NOMO-1 treated with DMSO at 0.1 percent for 48 hours (cell line): ENCODE measurements at regions not wholly inside any gene's neighbourhood (a gene's known extent, or its start where the extent isn't known, plus 50 kb on each side); places are given as distances from the start of the nearest gene placed in this dataset.

Experiments used
- DNase-seq: peaks from one replicate; lab custom pipeline; 2025; ENCODE audit not compliant: unreplicated experiment; lab: John Stamatoyannopoulos, UW

DNA sequence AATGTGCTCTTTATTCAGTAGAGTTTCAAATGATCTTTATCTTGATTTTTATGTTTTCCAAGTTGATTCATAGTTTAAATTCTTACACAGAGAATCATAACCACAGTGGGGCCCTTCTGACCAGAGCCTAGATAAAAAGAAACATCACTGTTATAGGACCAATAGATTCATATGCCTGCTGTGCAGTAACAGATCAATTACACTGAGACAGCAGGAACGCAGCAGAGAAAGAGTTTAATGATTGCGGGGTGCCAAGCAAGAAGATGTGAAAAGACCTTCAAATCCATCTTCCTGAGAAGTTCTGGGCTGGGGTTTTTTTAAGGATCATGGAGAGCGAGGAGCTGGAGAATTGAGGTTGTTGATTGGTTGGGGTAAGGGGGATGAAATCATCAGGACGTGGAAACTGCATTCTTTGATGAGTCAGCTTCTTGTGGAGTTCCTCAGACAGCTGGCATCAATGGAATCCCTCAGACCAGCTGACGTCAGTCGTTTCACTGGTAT, 346.6 kb downstream of the TBC1D4 start:
- no peak for DNase-seq

- no peak for DNase-seq
These were observed 349.0 kb downstream of the TBC1D4 start for GRCh38 chr13:75132701-75133695.

DNA sequence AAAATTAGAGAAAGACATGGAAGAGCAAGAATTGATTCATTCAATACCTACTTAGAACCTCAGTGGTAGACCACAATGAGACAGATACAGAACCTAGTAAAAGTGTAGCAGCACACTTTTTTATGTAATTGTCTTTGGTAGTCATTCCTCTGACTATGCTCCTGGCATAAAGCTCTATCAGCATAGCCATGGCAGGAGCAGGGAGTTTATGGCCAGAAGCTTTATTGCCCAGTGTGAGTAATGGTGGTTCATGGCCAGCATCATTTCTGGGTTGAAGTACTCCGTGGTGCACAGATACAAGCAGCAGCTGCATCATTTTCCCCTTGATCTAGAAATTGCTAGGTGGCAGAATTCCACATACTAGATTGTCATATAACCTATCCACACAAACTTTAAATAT, 352.6 kb downstream of the TBC1D4 start:
- no peak for DNase-seq

GRCh38 chr13:75124415-75124814, 357.6 kb downstream of the TBC1D4 start:
- no peak for DNase-seq

- no peak for DNase-seq
These were observed 358.5 kb downstream of the TBC1D4 start for GRCh38 chr13:75123428-75123827.

DNA sequence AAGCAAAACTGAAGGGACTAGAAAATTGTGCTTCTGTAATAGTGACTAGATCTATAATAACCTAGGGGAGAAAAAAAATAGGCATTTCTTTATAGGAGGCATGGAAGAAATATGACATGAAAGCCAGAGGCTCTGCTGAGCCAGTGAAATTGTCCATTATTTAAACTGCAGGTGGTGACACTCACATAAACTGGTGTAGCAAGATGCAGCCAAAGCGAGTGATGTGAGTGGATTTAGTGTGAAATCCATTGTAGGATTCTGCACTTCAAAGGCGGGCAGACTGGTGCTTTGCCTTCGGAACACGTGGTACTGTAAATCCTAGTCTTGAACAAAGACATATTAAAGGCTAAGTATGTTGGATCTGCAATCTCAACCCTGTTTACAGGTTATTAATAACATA, 361.9 kb downstream of the TBC1D4 start:
- DNase-seq: no peak

GRCh38 chr13:75115171-75115570, 366.8 kb downstream of the TBC1D4 start:
- DNase-seq: no peak

DNA sequence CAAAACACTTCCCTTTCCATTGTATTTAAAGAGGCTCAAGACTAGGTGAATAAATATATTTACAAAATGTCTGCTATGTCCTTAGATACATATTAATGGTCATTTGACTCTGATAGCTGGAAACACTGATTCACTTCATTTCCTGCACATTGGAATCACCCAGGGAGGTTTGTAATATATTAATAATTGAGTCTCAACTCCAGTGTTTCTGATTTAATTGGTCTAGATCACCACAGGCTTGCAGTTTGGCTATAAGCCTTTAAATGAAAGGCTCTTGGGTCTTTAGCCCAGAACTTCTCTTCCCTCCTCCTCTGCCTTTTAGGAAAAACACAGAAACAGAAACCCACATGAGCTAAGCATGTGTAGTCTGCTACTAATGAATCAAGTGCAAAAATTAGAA, 378.0 kb downstream of the TBC1D4 start:
- no peak for DNase-seq

- DNase-seq: no peak
These were observed 379.8 kb downstream of the TBC1D4 start for GRCh38 chr13:75102001-75102716.

DNA sequence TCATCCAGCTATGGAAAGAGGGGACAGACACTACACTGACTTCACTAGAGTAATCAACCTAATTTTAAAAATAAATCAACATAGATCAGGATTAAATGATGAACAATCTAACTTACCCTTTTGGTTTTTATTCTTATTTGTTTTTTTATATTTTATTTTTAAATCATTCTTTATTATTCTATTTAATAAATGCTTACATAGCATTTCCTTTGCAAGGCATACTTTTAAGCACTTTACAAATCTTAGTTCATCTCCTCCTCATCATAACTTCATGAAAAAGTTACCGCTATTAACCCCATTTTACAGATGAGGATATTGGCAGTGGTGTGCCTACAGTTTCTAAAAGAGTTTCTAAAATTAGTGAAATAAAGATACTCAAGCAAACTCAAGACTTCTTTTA, 380.6 kb downstream of the TBC1D4 start:
- no peak for DNase-seq

DNA sequence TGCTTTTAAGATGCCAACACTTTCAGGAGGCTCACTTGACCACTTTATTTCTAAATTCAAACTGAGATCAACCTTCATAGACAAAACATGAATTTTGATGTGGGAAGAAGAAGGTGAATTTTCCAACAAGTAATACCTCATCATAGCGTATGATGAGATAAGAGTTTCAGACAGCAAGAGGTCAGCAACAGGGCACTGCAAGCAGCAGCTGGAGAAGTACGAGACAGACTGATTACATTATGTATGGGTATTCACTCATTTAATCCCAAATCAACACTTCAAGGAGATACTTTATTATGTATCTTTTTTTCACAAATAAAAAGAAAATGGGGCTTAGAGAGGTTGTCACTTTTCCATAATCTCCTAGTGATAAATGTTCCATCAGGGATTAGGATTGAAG, 389.8 kb downstream of the TBC1D4 start:
- no peak for DNase-seq

- no peak for DNase-seq
These were observed 390.3 kb downstream of the TBC1D4 start for GRCh38 chr13:75091718-75092117.

DNA sequence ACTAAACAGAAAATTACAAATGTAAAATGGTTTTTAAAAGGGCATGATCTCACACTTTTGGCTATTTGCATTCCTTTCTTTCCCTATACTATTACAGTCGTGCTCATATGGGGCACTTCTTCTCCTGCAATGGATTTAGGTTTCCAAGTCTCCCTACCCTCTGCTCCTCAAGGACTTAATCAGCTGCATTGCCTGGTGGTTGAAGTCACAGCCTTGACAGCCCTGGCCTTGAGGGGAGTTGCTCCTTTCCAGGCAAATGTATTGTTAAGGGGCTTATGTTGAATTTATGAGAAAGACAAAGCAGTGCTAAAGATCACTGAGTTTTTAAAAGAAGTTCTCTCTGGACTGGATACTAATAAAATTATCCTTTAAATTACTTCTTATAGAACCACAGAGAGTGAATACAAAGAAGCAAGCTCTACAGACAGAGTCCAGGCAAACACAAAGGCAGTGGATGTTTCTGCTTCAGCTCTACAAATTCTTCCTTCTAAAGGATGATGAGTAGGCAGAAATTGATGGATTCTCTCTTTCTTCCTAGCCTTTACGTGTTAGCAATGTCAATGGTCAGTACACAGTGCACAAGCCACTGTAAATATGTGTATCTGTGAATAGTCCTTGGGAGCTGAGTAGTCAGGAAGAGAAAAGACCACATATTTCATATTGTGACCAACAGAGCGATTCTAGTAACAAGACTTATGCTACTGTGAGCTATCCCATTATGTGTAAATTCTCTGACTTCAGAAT, 390.9 kb downstream of the TBC1D4 start:
- no peak for DNase-seq

- no peak for DNase-seq
These were observed 393.1 kb downstream of the TBC1D4 start for GRCh38 chr13:75088915-75089314.

DNA sequence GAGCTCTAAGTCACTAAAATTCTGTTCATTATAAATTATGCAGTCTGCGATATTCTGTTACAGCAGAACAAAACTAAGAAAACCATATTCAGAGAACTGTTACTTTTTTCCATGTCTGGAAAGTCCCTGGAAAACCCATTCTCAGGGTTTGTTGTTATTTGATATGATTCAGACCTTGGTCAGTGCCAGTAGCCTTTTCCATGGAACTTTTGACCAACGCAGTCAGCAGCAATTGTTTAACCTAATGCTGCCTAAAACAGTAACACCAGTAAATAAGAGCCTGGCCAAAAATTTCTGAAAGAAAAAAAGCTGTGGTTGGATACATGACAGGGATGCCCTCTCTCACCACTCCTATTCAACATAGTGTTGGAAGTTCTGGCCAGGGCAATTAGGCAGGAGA, 402.7 kb downstream of the TBC1D4 start:
- no peak for DNase-seq

- DNase-seq: no peak
These were observed 405.5 kb downstream of the TBC1D4 start for GRCh38 chr13:75076476-75076875.

- no peak for DNase-seq
These were observed 408.2 kb downstream of the TBC1D4 start for GRCh38 chr13:75073786-75074185.

DNA sequence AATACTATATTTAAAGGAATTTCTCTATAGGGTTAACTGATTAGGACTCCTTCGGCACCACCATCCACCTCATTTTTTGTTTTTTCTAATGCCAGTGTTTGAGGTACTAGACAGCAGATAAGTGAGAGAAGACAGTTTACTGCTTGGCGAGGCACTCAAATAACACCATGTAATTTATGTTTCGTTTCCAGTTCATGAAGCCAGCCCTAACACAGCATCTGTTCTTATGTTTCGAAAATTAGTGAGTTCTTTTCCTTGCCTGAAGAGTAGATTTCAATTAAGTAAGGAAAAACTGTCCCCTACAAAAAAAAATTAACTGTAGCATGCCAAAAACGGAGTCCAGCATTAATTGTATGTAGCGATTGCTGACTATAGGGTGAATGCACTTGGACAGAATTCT, 409.1 kb downstream of the TBC1D4 start:
- DNase-seq: no peak

DNA sequence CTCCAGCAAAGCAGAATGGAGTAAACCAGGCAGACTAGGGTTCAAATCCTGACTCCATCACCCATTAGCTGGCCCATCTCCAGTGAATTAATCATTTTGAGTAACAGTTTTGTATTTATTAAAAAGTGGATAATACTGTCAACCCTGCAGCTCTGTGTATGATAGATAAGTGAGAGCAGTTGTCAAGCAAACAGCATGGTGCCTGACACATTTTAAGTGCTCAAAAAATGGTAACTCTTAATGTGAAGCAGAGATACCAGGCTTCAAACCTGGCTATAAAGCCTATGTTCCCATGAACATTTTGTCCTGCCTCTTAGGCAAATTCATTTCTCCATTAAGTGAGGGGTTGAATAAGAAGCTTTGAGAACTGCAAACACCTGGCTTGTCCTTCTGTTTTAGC, 409.6 kb downstream of the TBC1D4 start:
- DNase-seq: no peak

GRCh38 chr13:75071796-75072195, 410.2 kb downstream of the TBC1D4 start:
- DNase-seq: no peak

DNA sequence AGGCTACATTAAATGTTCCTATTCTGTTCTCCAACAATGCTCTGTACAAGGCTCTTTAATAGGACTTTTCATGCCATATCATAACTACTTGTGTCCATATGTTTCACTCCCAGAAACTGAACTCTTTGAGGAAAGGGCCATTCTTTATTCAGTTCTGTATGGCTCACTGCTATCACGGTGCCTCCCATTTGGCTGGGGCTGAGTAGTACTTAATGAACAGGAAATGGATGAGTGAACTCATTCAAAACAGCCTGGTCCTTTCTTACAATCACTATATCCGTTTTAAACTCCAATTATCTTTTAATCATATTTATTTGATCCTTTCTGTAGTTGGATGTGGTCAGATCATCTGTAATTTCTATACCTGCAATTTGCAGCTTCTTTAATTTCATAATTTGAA, 410.6 kb downstream of the TBC1D4 start:
- no peak for DNase-seq
